PC-9 (cell line): ENCODE measurements at regions not wholly inside any gene's neighbourhood (a gene's known extent, or its start where the extent isn't known, plus 50 kb on each side); places are given as distances from the start of the nearest gene placed in this dataset.

Experiments
- BruUV-seq: library from RNA; stranded (reverse); fragments of 400-500 nt; replicated peaks from 2 replicates; lab custom pipeline; 2021; lab: Mats Ljungman, UMichigan
- CTCF ChIA-PET: fragments of 300-600 bp; sonication (Branson Sonifier 250); formaldehyde crosslinking; loops from one replicate; lab custom pipeline; 2022; ENCODE audit warnings: antibody characterized with exemption; lab: Charles Lee
- POLR2A ChIA-PET: fragments of 300-600 bp; sonication (Branson Sonifier 250); formaldehyde crosslinking; loops from one replicate; lab custom pipeline; 2022; ENCODE audit warnings: antibody characterized with exemption; ENCODE audit not compliant: unreplicated experiment; lab: Charles Lee
- DNase-seq, 2 experiments: peaks; one replicate each; pipeline versions ENCODE4 v3.0.0 to v3.0.0-alpha.2; 2015 to 2022; ENCODE audit warnings: mixed read lengths in 1 of 2
- H2AFZ ChIP-seq: fragments of 200-600 bp; sonication (generic); 2 replicates; pipeline ENCODE4 v1.8.1; 2017; ENCODE audit warnings: antibody characterized with exemption
- H3F3A ChIP-seq: fragments of 200-600 bp; sonication (generic); 2 replicates; pipeline ENCODE4 v1.8.1; 2017; ENCODE audit warnings: antibody characterized with exemption, mild to moderate bottlenecking, low read depth; ENCODE audit not compliant: insufficient read depth
- H3K27ac ChIP-seq: fragments of 200-600 bp; sonication (generic); 2 replicates; pipeline ENCODE4 v1.6.1; 2016; ENCODE audit warnings: mixed run types
- H3K27me3 ChIP-seq: fragments of 200-600 bp; sonication (generic); 2 replicates; pipeline ENCODE4 v1.6.1; 2016; ENCODE audit warnings: low read depth, mixed run types; ENCODE audit not compliant: insufficient read depth
- H3K36me3 ChIP-seq: fragments of 200-600 bp; sonication (generic); 2 replicates; pipeline ENCODE4 v1.6.1; 2016; ENCODE audit warnings: low read depth, mixed run types
- H3K4me1 ChIP-seq: fragments of 200-600 bp; sonication (generic); replicated peaks from 2 replicates; pipeline ENCODE4 v1.6.1; 2016; ENCODE audit warnings: mixed run types; ENCODE audit not compliant: insufficient read depth
- H3K4me2 ChIP-seq: fragments of 200-600 bp; sonication (generic); 2 replicates; pipeline ENCODE4 v1.6.1; 2017; ENCODE audit warnings: mixed run types
- H3K4me3 ChIP-seq: fragments of 200-600 bp; sonication (generic); 2 replicates; pipeline ENCODE4 v1.6.1; 2016; ENCODE audit warnings: mixed run types
- H3K79me2 ChIP-seq: fragments of 200-600 bp; sonication (generic); 2 replicates; pipeline ENCODE4 v1.6.1; 2017; ENCODE audit warnings: low read depth, mixed run types
- H3K9me2 ChIP-seq: fragments of 200-600 bp; sonication (generic); 2 replicates; pipeline ENCODE4 v1.8.1; 2017; ENCODE audit warnings: mild to moderate bottlenecking; ENCODE audit not compliant: insufficient read depth
- H3K9me3 ChIP-seq: fragments of 200-600 bp; sonication (generic); 2 replicates; pipeline ENCODE4 v1.8.1; 2016; ENCODE audit warnings: low read depth; ENCODE audit not compliant: insufficient read depth
- H4K20me1 ChIP-seq: fragments of 200-600 bp; sonication (generic); 2 replicates; pipeline ENCODE4 v1.8.1; 2017; ENCODE audit not compliant: insufficient read depth
- CTCF ChIP-seq: fragments of 200-600 bp; sonication (generic); conservative IDR thresholded peaks from 2 replicates; pipeline ENCODE4 v1.6.1; 2017; ENCODE audit warnings: mixed run types, antibody characterized with exemption, mild to moderate bottlenecking, moderate library complexity
- EZH2 ChIP-seq: fragments of 200-600 bp; sonication (generic); IDR thresholded peaks from 2 replicates; pipeline ENCODE4 v1.8.0; 2017; ENCODE audit warnings: antibody characterized with exemption, low read depth
- intact Hi-C: fragments of 100-400 bp; cut with micrococcal nuclease; formaldehyde crosslinking; loops from one replicate; pipeline ENCODE4 v1.10.0; 2022; ENCODE audit not compliant: unreplicated experiment

GRCh38 chr1:58977598-58977997 lies 193.8 kb upstream of the JUN start:
- POLR2A ChIA-PET = interaction anchor here (0.6 kb wide), 1 partner anchor 81 kb away, joined by 9 read pairs; no protein-coding TSS in a partner anchor
- Histone ChIP-seq H3K4me3 (no peak overlapping the region), H3K9me2 (no peaks in the 10 kb centered on the region), H3K79me2 (no peaks in the 10 kb centered on the region), H3K9me3 (no peaks in the 10 kb centered on the region), H3F3A (no peaks in the 10 kb centered on the region), H3K27ac (no peak overlapping the region), H4K20me1 (no peaks in the 10 kb centered on the region), H3K4me2 (no peak overlapping the region), H3K36me3 (no peaks in the 10 kb centered on the region), H3K4me1 (0 out of 2 replicates have a peak, but pooled peaks cover 1% of the 10 kb centered on the region), H3K27me3 (no peaks in the 10 kb centered on the region), H2AFZ (no peak overlapping the region)
- no peak for DNase-seq
- CTCF ChIA-PET = no interaction called here
- TF ChIP-seq CTCF = no peak
- no peak for TF ChIP-seq EZH2
- no TSS peak for BruUV-seq
- intact Hi-C loops = no loop called here

GRCh38 chr1:58978096-58978495 lies 194.2 kb upstream of the JUN start:
- no peaks in the 10 kb centered on the region for H4K20me1 ChIP-seq
- no peaks in the 10 kb centered on the region for H3K36me3 ChIP-seq
- no TSS peak for BruUV-seq
- H3K27ac ChIP-seq = no peak overlapping the region
- no peak overlapping the region for H3K4me2 ChIP-seq
- 0 out of 2 replicates have a peak, but pooled peaks cover 6% of the 10 kb centered on the region for H3K4me1 ChIP-seq
- no peaks in the 10 kb centered on the region for H3K79me2 ChIP-seq
- no peaks in the 10 kb centered on the region for H3K9me2 ChIP-seq
- H3K9me3 ChIP-seq = no peaks in the 10 kb centered on the region
- ChIA-PET CTCF (no interaction called here), POLR2A (interaction anchor here (0.6 kb wide), 1 partner anchor 81 kb away, joined by 9 read pairs; no protein-coding TSS in a partner anchor)
- no peaks in the 10 kb centered on the region for H3F3A ChIP-seq
- DNase-seq = no peak
- no peaks in the 10 kb centered on the region for H3K27me3 ChIP-seq
- TF ChIP-seq EZH2 (no peak), CTCF (no peak)
- intact Hi-C loops = no loop called here
- H2AFZ ChIP-seq = no peak overlapping the region
- no peak overlapping the region for H3K4me3 ChIP-seq

GRCh38 chr1:58979086-58979485 lies 195.2 kb upstream of the JUN start:
- H3K4me3 ChIP-seq = no peak overlapping the region
- no peak overlapping the region for H3K27ac ChIP-seq
- POLR2A ChIA-PET = no interaction called here
- H2AFZ ChIP-seq = no peak overlapping the region
- no peaks in the 10 kb centered on the region for H4K20me1 ChIP-seq
- no peak for DNase-seq
- no peak overlapping the region for H3K4me2 ChIP-seq
- no TSS peak for BruUV-seq
- CTCF ChIA-PET = no interaction called here
- no peaks in the 10 kb centered on the region for H3F3A ChIP-seq
- H3K9me3 ChIP-seq = no peaks in the 10 kb centered on the region
- H3K36me3 ChIP-seq = no peaks in the 10 kb centered on the region
- H3K79me2 ChIP-seq = no peaks in the 10 kb centered on the region
- no peaks in the 10 kb centered on the region for H3K27me3 ChIP-seq
- intact Hi-C loops = no loop called here
- 0 out of 2 replicates have a peak, but pooled peaks cover 8% of the 10 kb centered on the region for H3K4me1 ChIP-seq
- no peaks in the 10 kb centered on the region for H3K9me2 ChIP-seq
- TF ChIP-seq EZH2 (no peak), CTCF (no peak)
